SK-N-SH (cell line): ENCODE measurements at regions not wholly inside any gene's neighbourhood (a gene's known extent, or its start where the extent isn't known, plus 50 kb on each side); places are given as distances from the start of the nearest gene placed in this dataset.

ENCODE experiments used
- CTCF ChIA-PET: fragments of 300-600, 350-600 bp; formaldehyde crosslinking; extraction: SDS; loops from one replicate; lab custom pipeline; 2021; lab: Yijun Ruan, JAX
- POLR2A ChIA-PET: fragments of 350-600 bp; sonication (Branson Sonifier 250); formaldehyde crosslinking; extraction: SDS; loops from one replicate; lab custom pipeline; 2020; ENCODE audit warnings: antibody characterized with exemption, inconsistent platforms; lab: Yijun Ruan, JAX
- DNase-seq: peaks from one replicate; pipeline ENCODE4 v3.0.0; 2012
- H2AFZ ChIP-seq: fragments of 200-600 bp; sonication (generic); 2 replicates; pipeline ENCODE4 v1.8.1; 2016; ENCODE audit warnings: antibody characterized with exemption, mild to moderate bottlenecking, low read depth
- H3F3A ChIP-seq: fragments of 200-600 bp; sonication (generic); replicated peaks from 2 replicates; pipeline ENCODE3; 2016; ENCODE audit warnings: antibody characterized with exemption, mild to moderate bottlenecking; ENCODE audit not compliant: insufficient read depth
- H3K27ac ChIP-seq, 2 experiments: fragments of 200-500 bp in 1 of 2; fragments of 200-600 bp in 1 of 2; sonication (Bioruptor generic) in 1 of 2; sonication (generic), shearing (Covaris generic) in 1 of 2; 2 replicates each; pipeline versions ENCODE4 v1.5.1 to v1.6.1; 2014 to 2016; ENCODE audit warnings: low read depth in 2 of 2, inconsistent platforms in 1 of 2, low read length in 1 of 2, mild to moderate bottlenecking in 1 of 2, mixed read lengths in 1 of 2
- H3K27me3 ChIP-seq: fragments of 200-600 bp; sonication (generic), shearing (Covaris generic); 2 replicates; pipeline ENCODE4 v1.6.1; 2016; ENCODE audit warnings: mixed run types; ENCODE audit not compliant: insufficient read depth
- H3K36me3 ChIP-seq, 2 experiments: fragments of 200-500 bp in 1 of 2; fragments of 200-600 bp in 1 of 2; sonication (Bioruptor generic) in 1 of 2; sonication (generic) in 1 of 2; replicated peaks in 1 of 2; 2 replicates each; pipeline versions ENCODE3 to v1.5.1; 2014 to 2016; ENCODE audit warnings: low read length in 1 of 2, mild to moderate bottlenecking in 1 of 2; ENCODE audit not compliant: insufficient read depth in 2 of 2, control insufficient read depth in 1 of 2
- H3K4me1 ChIP-seq, 2 experiments: fragments of 200-500 bp in 1 of 2; fragments of 200-600 bp in 1 of 2; sonication (Bioruptor generic) in 1 of 2; sonication (generic), shearing (Covaris generic) in 1 of 2; 2 replicates each; pipeline versions ENCODE4 v1.5.1 to v1.6.1; 2014 to 2016; ENCODE audit warnings: low read depth in 1 of 2, low read length in 1 of 2, mixed run types in 1 of 2; ENCODE audit not compliant: insufficient read depth in 2 of 2, control insufficient read depth in 1 of 2
- H3K4me2 ChIP-seq: fragments of 200-600 bp; sonication (generic), shearing (Covaris generic); 2 replicates; pipeline ENCODE4 v1.6.1; 2017; ENCODE audit warnings: mixed run types
- H3K4me3 ChIP-seq, 2 experiments: fragments of 200-500 bp in 1 of 2; fragments of 200-600 bp in 1 of 2; sonication (Bioruptor generic) in 1 of 2; sonication (generic), shearing (Covaris generic) in 1 of 2; 2 replicates each; pipeline versions ENCODE4 v1.5.1 to v1.8.1; 2014 to 2016; ENCODE audit warnings: low read depth in 2 of 2, inconsistent platforms in 1 of 2, low read length in 1 of 2, mild to moderate bottlenecking in 1 of 2, mixed read lengths in 1 of 2, moderate library complexity in 1 of 2
- H3K79me2 ChIP-seq: fragments of 200-600 bp; sonication (generic); 2 replicates; pipeline ENCODE4 v1.8.1; 2017; ENCODE audit warnings: mild to moderate bottlenecking; ENCODE audit not compliant: insufficient read depth
- H3K9ac ChIP-seq: fragments of 200-600 bp; sonication (generic); 2 replicates; pipeline ENCODE4 v1.6.1; 2017; ENCODE audit warnings: mixed run types
- H3K9me2 ChIP-seq: fragments of 200-600 bp; sonication (generic); 2 replicates; pipeline ENCODE4 v1.6.1; 2017; ENCODE audit warnings: mixed run types
- H3K9me3 ChIP-seq: fragments of 200-600 bp; sonication (generic); 2 replicates; pipeline ENCODE4 v1.6.1; 2017; ENCODE audit warnings: mixed run types, mild to moderate bottlenecking, moderate library complexity
- H4K20me1 ChIP-seq: fragments of 200-600 bp; sonication (generic); 2 replicates; pipeline ENCODE4 v1.6.1; 2017; ENCODE audit warnings: mild to moderate bottlenecking, mixed run types; ENCODE audit not compliant: insufficient read depth
- CHD2 ChIP-seq: fragments of 150-350 bp; IDR thresholded peaks from 2 replicates; pipeline ENCODE4 v1.6.1; 2018; ENCODE audit warnings: low read length; ENCODE audit not compliant: partially characterized antibody
- EP300 ChIP-seq, 2 experiments: IDR thresholded peaks; 2 replicates each; pipeline versions ENCODE4 v1.4.0 to v1.6.1; 2012; ENCODE audit warnings: borderline replicate concordance in 1 of 2, low read depth in 1 of 2, low read length in 1 of 2
- EZH2phosphoT487 ChIP-seq: fragments of 200-600 bp; sonication (generic); IDR thresholded peaks from 2 replicates; pipeline ENCODE4 v1.6.1; 2017; ENCODE audit warnings: low read depth, mixed run types, mild to moderate bottlenecking, antibody characterized with exemption, moderate library complexity, borderline replicate concordance
- FOSL2 ChIP-seq: IDR thresholded peaks from 2 replicates; pipeline ENCODE4 v1.4.0; 2012; ENCODE audit warnings: low read depth, mild to moderate bottlenecking, moderate library complexity, borderline replicate concordance
- GATA2 ChIP-seq: sonication (generic); formaldehyde crosslinking; IDR thresholded peaks from 2 replicates; pipeline ENCODE4 v1.5.0; 2020; ENCODE audit warnings: mild to moderate bottlenecking, missing genetic modification reagents
- MAX ChIP-seq: IDR thresholded peaks from 2 replicates; pipeline ENCODE4 v1.4.0; 2012; ENCODE audit warnings: low read depth
- NRF1 ChIP-seq: IDR thresholded peaks from 2 replicates; pipeline ENCODE4 v1.6.1; 2012; ENCODE audit warnings: low read depth, mild to moderate bottlenecking, low read length
- REST ChIP-seq: IDR thresholded peaks from 2 replicates; pipeline ENCODE4 v1.6.1; 2012; ENCODE audit warnings: mild to moderate bottlenecking, low read depth, low read length, moderate library complexity
- RFX5 ChIP-seq: IDR thresholded peaks from 2 replicates; pipeline ENCODE4 v1.6.1; 2012; ENCODE audit warnings: mild to moderate bottlenecking, improper control_type of control experiment, low read length
- SIN3A ChIP-seq: IDR thresholded peaks from 2 replicates; pipeline ENCODE4 v1.6.1; 2012; ENCODE audit warnings: low read depth, mild to moderate bottlenecking, low read length, moderate library complexity, borderline replicate concordance
- SMC3 ChIP-seq: IDR thresholded peaks from 2 replicates; pipeline ENCODE4 v1.6.1; 2012; ENCODE audit warnings: low read depth, low read length, improper control_type of control experiment
- WGBS: methylation state at CpG from one replicate; pipeline ENCODE4 v1.1.6; 2017; ENCODE audit warnings: low lambda C conversion rate; 5-methylcytosine and 5-hydroxymethylcytosine counted together
- TF ChIP-seq, protein P1 (sequence below): fragments of 150-350 bp; IDR thresholded peaks from 2 replicates; pipeline ENCODE4 v1.6.1; 2016; ENCODE audit warnings: mild to moderate bottlenecking, low read depth, low read length

DNA sequence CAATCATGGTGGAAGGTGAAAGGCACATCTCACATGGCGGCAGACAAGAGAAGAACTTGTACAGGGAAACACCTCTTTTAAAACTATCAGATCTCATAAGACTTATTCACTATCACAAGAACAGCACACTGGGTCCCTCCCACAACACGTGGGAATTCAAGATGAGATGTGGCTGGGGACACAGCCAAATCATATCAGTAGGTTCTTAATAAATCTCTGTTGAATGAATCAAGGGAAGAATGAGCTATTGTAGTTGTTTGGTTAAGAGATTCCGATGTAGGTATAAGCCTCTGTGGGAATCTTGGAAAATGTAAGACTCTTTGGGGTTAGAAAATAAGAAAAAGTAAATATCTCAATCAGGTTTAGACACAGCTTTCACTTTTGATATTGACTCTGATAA, 400.2 kb downstream of the KCNRG start (continued):
- TF ChIP-seq REST (no peak), NRF1 (no peak), CHD2 (no peak), SMC3 (no peak), EP300 (IDR thresholded peaks at IDR 0.05; ENCODE audit: borderline replicate concordance in 1 of 2, low read depth in 1 of 2, low read length in 1 of 2) (no peak), GATA2 (no peak)

- H3K27me3 ChIP-seq, result no peaks in the 10 kb centered on the region
- H3K4me2 ChIP-seq, result no peak overlapping the region
- H3K9me3 ChIP-seq, result no peaks in the 10 kb centered on the region
- H3K9me2 ChIP-seq, result no peaks in the 10 kb centered on the region
- H3K9ac ChIP-seq, result no peak overlapping the region
- H3K27ac ChIP-seq, result no peak overlapping the region
- no peaks in the 10 kb centered on the region for H4K20me1 ChIP-seq
- H3K4me1 ChIP-seq, result peaks cover 0 to 14% of the 10 kb centered on the region in 2 experiments; a peak in 1 of 4 replicates
- ChIA-PET POLR2A (no interaction called here), CTCF (no interaction called here)
- 87% methylated on average over 6 of the region's 7 CpGs for WGBS
- no peaks in the 10 kb centered on the region for H3K36me3 ChIP-seq
- no peaks in the 10 kb centered on the region for H3K79me2 ChIP-seq
- no peaks in the 10 kb centered on the region for H3F3A ChIP-seq
- DNase-seq, result no peak
- H2AFZ ChIP-seq, result no peak overlapping the region
- TF ChIP-seq EZH2phosphoT487, result no peak
- TF ChIP-seq, protein P1, sequence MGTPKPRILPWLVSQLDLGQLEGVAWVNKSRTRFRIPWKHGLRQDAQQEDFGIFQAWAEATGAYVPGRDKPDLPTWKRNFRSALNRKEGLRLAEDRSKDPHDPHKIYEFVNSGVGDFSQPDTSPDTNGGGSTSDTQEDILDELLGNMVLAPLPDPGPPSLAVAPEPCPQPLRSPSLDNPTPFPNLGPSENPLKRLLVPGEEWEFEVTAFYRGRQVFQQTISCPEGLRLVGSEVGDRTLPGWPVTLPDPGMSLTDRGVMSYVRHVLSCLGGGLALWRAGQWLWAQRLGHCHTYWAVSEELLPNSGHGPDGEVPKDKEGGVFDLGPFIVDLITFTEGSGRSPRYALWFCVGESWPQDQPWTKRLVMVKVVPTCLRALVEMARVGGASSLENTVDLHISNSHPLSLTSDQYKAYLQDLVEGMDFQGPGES, result no peak
- no peak for TF ChIP-seq SIN3A
- no peak for TF ChIP-seq MAX
- TF ChIP-seq FOSL2, result no peak
- TF ChIP-seq RFX5, result no peak
- no peak for TF ChIP-seq REST
- no peak overlapping the region for H3K4me3 ChIP-seq
Observed at GRCh38 chr13:50417597-50417996, 402.4 kb downstream of the KCNRG start.
